Activated naive CD4-positive, alpha-beta T cell treated with anti-CD3 and anti-CD28 coated beads for 36 hours (primary cell): ENCODE measurements at regions not wholly inside any gene's neighbourhood (a gene's known extent, or its start where the extent isn't known, plus 50 kb on each side); places are given as distances from the start of the nearest gene placed in this dataset.

ENCODE experiments used
- CTCF ChIA-PET: fragments of 350-600 bp; sonication (Branson Sonifier 250); formaldehyde crosslinking; loops from one replicate; lab custom pipeline; 2021; ENCODE audit warnings: antibody characterized with exemption; lab: Charles Lee
- DNase-seq: peaks from one replicate; pipeline ENCODE4 v3.0.0-alpha.2; 2020
- H3K27ac Mint-ChIP-seq: one replicate; pipeline ENCODE4 v1.8.0; 2021; ENCODE audit warnings: mild to moderate bottlenecking, mixed read lengths
- H3K27me3 Mint-ChIP-seq: one replicate; pipeline ENCODE4 v1.8.0; 2021; ENCODE audit warnings: low read depth, mixed read lengths
- H3K36me3 Mint-ChIP-seq: one replicate; pipeline ENCODE4 v1.8.0; 2021; ENCODE audit warnings: low read depth, mixed read lengths
- H3K4me1 Mint-ChIP-seq: one replicate; pipeline ENCODE4 v1.8.0; 2021; ENCODE audit warnings: low read depth, mixed read lengths
- H3K4me3 Mint-ChIP-seq: one replicate; pipeline ENCODE4 v1.8.0; 2021; ENCODE audit warnings: mild to moderate bottlenecking, moderate library complexity, mixed read lengths
- H3K9me3 Mint-ChIP-seq: one replicate; pipeline ENCODE4 v1.8.0; 2021; ENCODE audit warnings: mixed read lengths
- intact Hi-C: fragments of 100-400 bp; cut with micrococcal nuclease; formaldehyde crosslinking; loops from one replicate; pipeline ENCODE4 v1.15.1; 2023

DNA sequence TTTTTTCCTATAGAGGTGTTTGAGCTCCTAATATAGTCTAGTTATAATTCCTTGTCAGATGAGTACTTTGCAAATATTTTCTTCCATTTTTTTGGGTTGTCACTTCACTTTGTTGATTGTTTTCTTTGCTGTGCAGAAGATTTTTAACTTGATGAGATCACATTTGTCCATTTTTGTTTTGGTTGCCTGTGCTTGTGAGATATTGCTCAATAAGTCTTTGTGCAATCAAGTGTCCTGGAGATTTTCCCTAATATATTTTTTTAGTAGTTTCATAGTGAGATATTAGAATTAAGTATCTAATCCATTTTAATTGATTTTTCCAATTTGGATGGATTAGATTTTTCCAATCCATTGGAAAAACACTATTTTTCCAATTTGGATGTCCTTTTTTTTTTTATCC is 1395.5 kb downstream of the PLA2G4A start:
- DNase-seq: no peak
- Mint-ChIP-seq H3K36me3 (no peaks in the 10 kb centered on the region), H3K27ac (no peak overlapping the region), H3K4me3 (no peak overlapping the region), H3K27me3 (no peaks in the 10 kb centered on the region), H3K4me1 (no peaks in the 10 kb centered on the region), H3K9me3 (peaks cover 18% of the 10 kb centered on the region)
- intact Hi-C loops: no loop called here
- CTCF ChIA-PET: no interaction called here

DNA sequence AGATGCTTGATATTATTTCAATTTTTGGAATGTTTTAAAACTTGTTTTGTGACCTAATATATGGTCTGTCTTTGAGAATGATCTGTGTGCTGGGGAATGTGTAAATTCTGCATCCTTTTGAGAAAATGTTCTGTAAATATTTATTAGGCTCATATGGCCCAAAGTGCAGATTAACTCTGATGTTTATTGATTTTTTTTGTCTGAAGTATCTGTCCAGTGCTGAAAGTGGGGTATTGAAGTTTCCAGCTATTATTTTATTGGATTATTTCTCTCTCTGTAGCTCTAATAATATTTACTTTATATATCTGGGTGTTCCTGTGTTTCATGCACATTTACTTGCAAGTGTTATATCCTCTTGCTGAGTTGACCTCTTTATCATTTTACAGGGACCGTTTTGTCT is 1397.2 kb downstream of the PLA2G4A start:
- H3K27ac Mint-ChIP-seq: no peak overlapping the region
- no peaks in the 10 kb centered on the region for H3K36me3 Mint-ChIP-seq
- no peak overlapping the region for H3K4me3 Mint-ChIP-seq
- intact Hi-C loops: no loop called here
- DNase-seq: no peak
- H3K27me3 Mint-ChIP-seq: no peaks in the 10 kb centered on the region
- no peaks in the 10 kb centered on the region for H3K4me1 Mint-ChIP-seq
- H3K9me3 Mint-ChIP-seq: peaks cover 18% of the 10 kb centered on the region
- CTCF ChIA-PET: no interaction called here

DNA sequence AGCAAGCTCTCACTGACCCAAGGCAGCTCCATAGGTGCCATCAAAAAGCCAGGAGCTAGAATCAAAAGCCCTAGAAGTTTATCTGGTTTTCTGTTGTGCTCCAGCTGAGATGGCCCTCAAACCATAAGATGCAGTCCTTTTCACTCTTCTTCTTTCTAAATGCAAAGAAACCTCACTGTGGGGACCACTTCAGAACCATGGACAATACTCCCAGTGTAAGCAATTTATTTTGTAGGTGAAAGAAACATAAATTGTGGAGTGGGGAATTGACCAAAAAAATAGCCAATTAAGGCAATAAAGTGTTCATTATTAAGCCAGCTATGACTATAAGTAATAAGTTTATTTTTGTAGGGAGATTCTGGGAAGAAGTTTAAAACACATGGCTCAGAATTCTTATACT is 1399.9 kb downstream of the PLA2G4A start:
- no peaks in the 10 kb centered on the region for H3K4me1 Mint-ChIP-seq
- CTCF ChIA-PET: no interaction called here

GRCh38 chr1:188237573-188238348 is 1409.0 kb downstream of the PLA2G4A start:
- no peaks in the 10 kb centered on the region for H3K4me1 Mint-ChIP-seq
- intact Hi-C loops: no loop called here
- no peak overlapping the region for H3K4me3 Mint-ChIP-seq
- no peaks in the 10 kb centered on the region for H3K9me3 Mint-ChIP-seq
- H3K27me3 Mint-ChIP-seq: no peaks in the 10 kb centered on the region
- no peak overlapping the region for H3K27ac Mint-ChIP-seq
- no peaks in the 10 kb centered on the region for H3K36me3 Mint-ChIP-seq
- no peak for DNase-seq
- CTCF ChIA-PET: no interaction called here

More for the DNA sequence above, 1399.9 kb downstream of the PLA2G4A start:
- no peaks in the 10 kb centered on the region for H3K27me3 Mint-ChIP-seq
- H3K36me3 Mint-ChIP-seq: no peaks in the 10 kb centered on the region
- H3K27ac Mint-ChIP-seq: no peak overlapping the region
- intact Hi-C loops: no loop called here
- H3K4me3 Mint-ChIP-seq: no peak overlapping the region
- H3K9me3 Mint-ChIP-seq: peaks cover 20% of the 10 kb centered on the region
- no peak for DNase-seq

DNA sequence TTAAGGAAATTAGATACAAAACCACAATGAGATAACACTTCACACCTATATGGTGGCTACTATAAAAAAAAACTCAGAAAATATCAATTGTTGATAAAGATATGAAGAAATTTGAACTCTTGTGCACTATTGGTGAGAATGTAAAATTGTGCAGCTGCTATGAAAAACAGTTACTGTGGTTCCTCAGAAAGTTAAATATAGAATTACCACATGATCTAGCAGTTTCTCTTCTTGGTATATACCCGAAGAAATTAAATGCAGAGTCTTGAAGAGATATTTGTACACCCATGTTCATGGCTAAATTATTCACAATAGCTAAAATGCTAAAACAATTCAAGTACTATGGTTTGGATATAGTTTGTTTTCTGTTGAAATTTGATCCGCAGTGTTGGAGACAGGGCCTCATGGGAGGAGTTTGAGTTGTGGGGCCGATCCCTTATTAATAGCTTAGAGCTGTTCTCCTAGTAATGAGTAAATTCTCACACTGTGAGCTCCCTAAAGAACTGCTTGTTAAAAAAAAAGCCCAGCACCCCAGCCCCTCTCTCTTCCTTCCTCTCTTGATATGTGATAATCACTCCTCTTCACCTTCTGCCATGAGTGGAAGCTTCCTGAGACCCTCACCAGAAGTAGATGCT is 1412.1 kb downstream of the PLA2G4A start:
- no peak for DNase-seq
- Mint-ChIP-seq H3K27me3 (no peaks in the 10 kb centered on the region), H3K36me3 (no peaks in the 10 kb centered on the region), H3K27ac (no peak overlapping the region), H3K4me3 (no peak overlapping the region), H3K4me1 (no peaks in the 10 kb centered on the region), H3K9me3 (no peaks in the 10 kb centered on the region)
- CTCF ChIA-PET: no interaction called here
- intact Hi-C loops: no loop called here

- Mint-ChIP-seq H3K27me3 (no peaks in the 10 kb centered on the region), H3K9me3 (no peaks in the 10 kb centered on the region), H3K27ac (no peak overlapping the region), H3K4me3 (no peak overlapping the region), H3K36me3 (no peaks in the 10 kb centered on the region), H3K4me1 (no peaks in the 10 kb centered on the region)
- CTCF ChIA-PET: no interaction called here
- no peak for DNase-seq
- intact Hi-C loops: no loop called here
Measured at GRCh38 chr1:188241629-188242028, 1412.9 kb downstream of the PLA2G4A start.

GRCh38 chr1:188243456-188243855 is 1414.7 kb downstream of the PLA2G4A start:
- H3K27me3 Mint-ChIP-seq: no peaks in the 10 kb centered on the region
- H3K4me1 Mint-ChIP-seq: no peaks in the 10 kb centered on the region
- intact Hi-C loops: no loop called here
- H3K4me3 Mint-ChIP-seq: no peak overlapping the region
- CTCF ChIA-PET: no interaction called here
- no peaks in the 10 kb centered on the region for H3K9me3 Mint-ChIP-seq
- H3K36me3 Mint-ChIP-seq: no peaks in the 10 kb centered on the region
- no peak overlapping the region for H3K27ac Mint-ChIP-seq
- no peak for DNase-seq

GRCh38 chr1:188244681-188245080 is 1415.9 kb downstream of the PLA2G4A start:
- Mint-ChIP-seq H3K27me3 (no peaks in the 10 kb centered on the region), H3K9me3 (no peaks in the 10 kb centered on the region), H3K27ac (no peak overlapping the region), H3K36me3 (no peaks in the 10 kb centered on the region), H3K4me1 (no peaks in the 10 kb centered on the region), H3K4me3 (no peak overlapping the region)
- intact Hi-C loops: no loop called here
- CTCF ChIA-PET: interaction anchor here (0.7 kb wide), 1 partner anchor 78 kb away, joined by 3 read pairs; no protein-coding TSS in a partner anchor
- DNase-seq: no peak

- Mint-ChIP-seq H3K27me3 (no peaks in the 10 kb centered on the region), H3K36me3 (no peaks in the 10 kb centered on the region), H3K27ac (no peak overlapping the region), H3K4me3 (no peak overlapping the region), H3K4me1 (no peaks in the 10 kb centered on the region), H3K9me3 (no peaks in the 10 kb centered on the region)
- no peak for DNase-seq
- intact Hi-C loops: no loop called here
- CTCF ChIA-PET: no interaction called here
Measured at GRCh38 chr1:188247255-188247654, 1418.5 kb downstream of the PLA2G4A start.

DNA sequence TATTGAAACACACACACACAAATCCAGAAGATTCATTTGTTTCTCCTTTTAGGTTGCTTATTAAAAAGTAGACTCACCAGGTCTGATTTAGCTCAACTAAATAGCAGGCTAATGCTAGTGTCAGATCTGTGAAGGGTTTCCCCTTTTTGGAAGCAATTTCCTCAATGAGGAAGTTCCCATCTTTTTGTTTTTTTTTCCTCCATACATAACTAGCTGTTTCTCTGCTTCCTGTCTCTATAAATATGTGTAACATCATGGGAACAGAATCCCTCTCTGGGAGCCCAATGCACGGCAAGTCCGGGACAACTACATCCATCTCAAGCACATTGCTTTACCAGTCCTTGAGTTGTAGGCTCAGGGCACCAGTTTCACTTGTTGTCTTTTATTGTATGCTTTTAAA is 1421.1 kb downstream of the PLA2G4A start:
- Mint-ChIP-seq H3K9me3 (no peaks in the 10 kb centered on the region), H3K4me3 (no peak overlapping the region), H3K27me3 (no peaks in the 10 kb centered on the region), H3K36me3 (no peaks in the 10 kb centered on the region), H3K4me1 (no peaks in the 10 kb centered on the region), H3K27ac (no peak overlapping the region)
- intact Hi-C loops: no loop called here
- CTCF ChIA-PET: no interaction called here
- DNase-seq: no peak

- Mint-ChIP-seq H3K4me3 (no peak overlapping the region), H3K27ac (no peak overlapping the region), H3K4me1 (no peaks in the 10 kb centered on the region), H3K36me3 (no peaks in the 10 kb centered on the region), H3K27me3 (no peaks in the 10 kb centered on the region), H3K9me3 (peaks cover 3% of the 10 kb centered on the region)
- CTCF ChIA-PET: no interaction called here
- DNase-seq: no peak
- intact Hi-C loops: no loop called here
Measured at GRCh38 chr1:188251036-188251435, 1422.3 kb downstream of the PLA2G4A start.

GRCh38 chr1:188261849-188262248 is 1433.1 kb downstream of the PLA2G4A start:
- no peaks in the 10 kb centered on the region for H3K4me1 Mint-ChIP-seq
- no peak overlapping the region for H3K4me3 Mint-ChIP-seq
- H3K9me3 Mint-ChIP-seq: peaks cover 26% of the 10 kb centered on the region
- H3K27me3 Mint-ChIP-seq: no peaks in the 10 kb centered on the region
- CTCF ChIA-PET: no interaction called here
- H3K27ac Mint-ChIP-seq: no peak overlapping the region
- no peaks in the 10 kb centered on the region for H3K36me3 Mint-ChIP-seq
- DNase-seq: no peak
- intact Hi-C loops: no loop called here

GRCh38 chr1:188269956-188270355 is 1441.2 kb downstream of the PLA2G4A start:
- intact Hi-C loops: no loop called here
- H3K27ac Mint-ChIP-seq: no peak overlapping the region
- H3K9me3 Mint-ChIP-seq: no peaks in the 10 kb centered on the region
- DNase-seq: no peak
- H3K36me3 Mint-ChIP-seq: no peaks in the 10 kb centered on the region
- no peaks in the 10 kb centered on the region for H3K27me3 Mint-ChIP-seq
- no peak overlapping the region for H3K4me3 Mint-ChIP-seq
- CTCF ChIA-PET: no interaction called here
- no peaks in the 10 kb centered on the region for H3K4me1 Mint-ChIP-seq
